Activated gamma-delta T cell treated with Interleukin-2 at 50 U/mL for 16 hours (primary cell): ENCODE measurements at regions not wholly inside any gene's neighbourhood (a gene's known extent, or its start where the extent isn't known, plus 50 kb on each side); places are given as distances from the start of the nearest gene placed in this dataset.
"Not testable (repeated sequence)": the region's sequence is repeated elsewhere in the genome, so short reads cannot be mapped to it uniquely, and the experiment has no call there.

Experiments
- DNase-seq: peaks from one replicate; pipeline ENCODE4 v3.0.0-alpha.2; 2020

DNA sequence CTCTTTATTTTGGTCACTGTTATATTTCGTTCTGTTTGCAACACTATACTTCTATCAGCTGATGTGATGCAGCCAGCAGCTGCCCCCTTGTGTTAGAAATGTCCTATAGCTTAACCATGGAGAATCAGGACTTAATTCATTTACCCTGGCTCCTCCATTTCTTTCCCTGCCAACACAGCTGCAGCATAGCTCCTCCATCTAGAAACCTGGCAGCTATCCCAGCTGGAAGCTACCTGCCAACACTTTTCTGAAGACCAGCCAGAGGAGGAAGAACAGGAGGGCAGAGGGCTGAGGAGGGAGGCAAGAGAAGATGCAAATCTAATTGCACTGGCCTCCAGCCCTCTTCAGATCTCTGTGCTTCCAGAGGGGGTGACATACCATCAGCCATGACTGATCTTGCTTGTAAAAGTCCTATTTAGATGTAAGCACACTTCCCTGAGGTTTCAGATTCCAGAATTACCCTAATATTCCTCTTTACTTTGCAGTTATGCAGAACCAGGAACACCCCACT, 156.8 kb upstream of the TMEM260 start:
- no peak for DNase-seq

DNA sequence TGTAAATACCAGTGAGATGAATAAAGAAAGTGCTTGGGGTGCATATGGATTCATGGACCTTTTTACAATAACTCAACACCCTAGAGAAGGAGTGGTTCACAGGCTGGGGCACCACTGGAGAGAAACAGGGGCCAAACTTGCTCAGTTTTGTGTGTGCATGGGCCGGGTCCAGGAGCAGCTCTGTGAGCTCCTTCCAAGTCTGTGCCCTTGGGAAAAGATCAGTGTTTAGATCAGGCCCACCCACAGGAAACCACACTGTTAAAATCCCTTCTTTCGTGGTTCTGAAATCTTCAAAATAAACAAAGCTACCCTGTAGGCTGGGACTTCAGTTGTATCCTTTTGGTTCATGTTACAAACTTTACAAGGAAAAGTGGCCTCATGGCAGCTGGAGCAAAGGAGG, 156.1 kb upstream of the TMEM260 start:
- DNase-seq, result no peak

- no peak for DNase-seq
Measured at GRCh38 chr14:56431013-56431412, 148.6 kb upstream of the TMEM260 start.

- DNase-seq, result no peak
Measured at GRCh38 chr14:56449670-56450213, 129.9 kb upstream of the TMEM260 start.

DNA sequence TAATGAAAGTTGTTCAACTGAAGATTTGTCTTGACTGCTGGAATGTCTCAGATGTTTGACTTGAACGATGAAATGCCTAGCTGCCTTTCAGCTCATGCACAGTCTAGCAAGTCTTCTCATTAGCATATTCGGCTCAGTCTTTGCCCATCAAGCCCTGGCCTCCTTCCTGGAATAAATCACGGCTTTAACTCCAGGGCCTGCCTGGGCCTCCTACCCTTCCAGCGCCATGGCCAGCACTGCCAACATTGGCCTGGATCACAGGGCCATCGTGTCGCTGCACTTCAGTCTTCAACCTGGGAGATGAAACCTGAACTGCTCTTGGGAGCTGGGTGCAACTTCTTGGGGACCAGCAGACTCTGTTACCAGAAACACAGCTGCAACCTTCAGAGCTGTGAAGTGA, 126.7 kb upstream of the TMEM260 start:
- no peak for DNase-seq

- DNase-seq, result not testable (repeated sequence)
Measured at GRCh38 chr14:56454680-56455079, 124.9 kb upstream of the TMEM260 start.

DNA sequence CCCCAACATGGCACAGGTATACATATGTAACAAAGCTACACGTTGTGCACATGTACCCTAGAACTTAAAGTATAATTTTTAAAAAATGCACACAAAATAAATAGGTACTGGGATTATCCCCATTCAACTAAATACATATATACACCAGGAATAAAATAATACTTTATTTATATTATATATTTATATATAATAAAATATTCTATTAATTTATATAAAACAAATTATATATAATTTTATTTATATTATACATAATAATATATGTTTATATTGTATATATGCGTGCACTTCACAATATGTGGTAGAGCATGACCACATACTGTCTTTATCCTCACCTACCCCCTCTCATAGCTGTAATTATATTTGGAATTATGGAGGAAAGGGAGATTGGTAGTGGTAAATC, 119.1 kb upstream of the TMEM260 start:
- no peak for DNase-seq

DNA sequence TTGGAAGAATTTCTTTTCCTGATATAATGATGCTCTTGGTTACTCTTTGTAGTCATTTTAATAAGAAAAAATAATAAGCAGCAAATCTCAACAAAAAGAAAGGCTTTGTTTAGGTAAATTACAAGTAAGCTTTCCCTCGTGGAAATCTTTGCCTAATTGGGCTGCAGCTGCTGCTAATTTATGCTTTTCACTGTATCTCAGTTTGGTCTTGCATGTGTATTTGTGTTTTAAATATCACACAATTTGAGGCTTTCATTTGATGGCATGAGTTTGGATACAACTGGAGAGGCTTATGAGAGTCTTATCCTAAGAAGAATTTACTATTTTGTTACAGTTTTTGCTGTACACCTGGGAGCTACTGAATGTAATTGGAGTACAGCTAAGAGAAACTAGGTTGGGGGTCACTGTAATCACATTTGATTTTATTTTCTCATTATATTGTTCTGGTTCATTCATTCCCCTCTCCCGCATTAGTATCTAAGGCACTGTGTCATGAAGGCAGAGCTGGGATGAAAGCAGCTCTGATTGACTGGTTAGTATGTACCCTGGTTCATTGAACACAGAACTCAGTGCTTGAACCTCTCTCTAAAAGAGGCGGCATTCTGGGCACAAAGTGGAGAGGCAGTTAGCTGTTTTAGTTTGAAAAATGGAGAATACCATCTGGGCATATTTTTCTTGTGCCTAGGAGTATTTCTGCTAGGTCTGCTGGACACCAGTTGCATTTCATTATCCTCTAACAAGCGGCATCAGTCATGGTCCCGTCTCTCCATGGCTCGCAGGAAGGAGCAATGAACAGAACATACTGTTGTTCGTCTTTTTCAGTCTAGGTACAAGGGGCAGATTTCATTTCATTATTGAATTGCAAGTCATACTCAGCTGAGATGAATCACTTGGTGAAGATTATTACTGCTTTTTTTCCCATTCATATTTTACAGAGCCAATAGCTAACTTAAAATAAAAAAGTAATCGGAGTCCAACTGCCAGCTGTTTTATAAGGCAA, 118.0 kb upstream of the TMEM260 start:
- no peak for DNase-seq

- DNase-seq, result no peak
Measured at GRCh38 chr14:56463271-56463890, 116.2 kb upstream of the TMEM260 start.

DNA sequence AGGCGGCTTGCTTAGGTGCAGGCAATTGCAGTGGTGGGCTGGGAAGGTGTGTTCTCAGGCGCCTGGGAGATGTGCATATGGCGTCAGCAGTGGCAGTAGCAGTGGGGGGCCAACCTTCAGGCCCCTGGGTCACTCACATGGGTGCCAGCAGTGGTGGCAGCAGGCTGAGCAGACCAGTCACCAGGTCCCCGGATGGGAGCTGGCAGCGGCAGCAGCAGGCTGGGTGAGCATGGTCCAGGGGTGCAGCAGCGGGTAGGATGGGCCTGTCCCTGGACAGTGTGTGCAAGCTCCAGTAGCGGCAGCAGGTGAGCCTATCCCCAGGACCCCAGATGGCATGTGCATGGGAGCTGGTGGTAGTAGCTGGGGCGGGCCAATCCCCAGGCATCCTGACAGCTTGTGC, 108.5 kb upstream of the TMEM260 start:
- no peak for DNase-seq

DNA sequence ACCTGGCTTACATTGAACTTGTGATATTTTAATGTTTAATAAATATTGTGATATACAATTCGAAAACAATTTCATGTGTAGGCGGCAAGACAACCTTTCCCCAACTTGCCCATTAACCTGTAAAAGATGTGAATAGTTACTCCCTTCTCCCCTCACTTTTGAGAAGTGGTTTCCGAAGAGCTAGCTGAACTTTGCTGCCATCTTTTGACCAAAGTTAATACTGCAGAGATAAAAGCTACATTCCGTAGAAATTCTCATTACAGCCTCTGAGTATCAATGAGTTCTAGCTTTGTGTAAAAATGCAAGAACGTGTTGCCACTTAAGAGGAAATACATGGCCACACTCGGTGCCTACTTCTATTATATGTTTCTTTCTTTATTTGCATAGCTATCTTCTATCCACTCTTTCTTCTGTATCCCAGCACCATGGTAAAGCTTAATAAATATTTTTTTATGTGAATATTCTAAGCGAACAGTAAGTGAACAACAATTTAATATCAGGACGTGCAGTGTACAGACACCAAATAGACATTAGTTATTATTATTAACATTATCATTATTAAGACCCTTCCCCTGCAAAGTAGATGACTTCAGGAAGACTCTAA, 105.1 kb upstream of the TMEM260 start:
- DNase-seq, result no peak

GRCh38 chr14:56482310-56482911, 97.2 kb upstream of the TMEM260 start:
- DNase-seq, result no peak

DNA sequence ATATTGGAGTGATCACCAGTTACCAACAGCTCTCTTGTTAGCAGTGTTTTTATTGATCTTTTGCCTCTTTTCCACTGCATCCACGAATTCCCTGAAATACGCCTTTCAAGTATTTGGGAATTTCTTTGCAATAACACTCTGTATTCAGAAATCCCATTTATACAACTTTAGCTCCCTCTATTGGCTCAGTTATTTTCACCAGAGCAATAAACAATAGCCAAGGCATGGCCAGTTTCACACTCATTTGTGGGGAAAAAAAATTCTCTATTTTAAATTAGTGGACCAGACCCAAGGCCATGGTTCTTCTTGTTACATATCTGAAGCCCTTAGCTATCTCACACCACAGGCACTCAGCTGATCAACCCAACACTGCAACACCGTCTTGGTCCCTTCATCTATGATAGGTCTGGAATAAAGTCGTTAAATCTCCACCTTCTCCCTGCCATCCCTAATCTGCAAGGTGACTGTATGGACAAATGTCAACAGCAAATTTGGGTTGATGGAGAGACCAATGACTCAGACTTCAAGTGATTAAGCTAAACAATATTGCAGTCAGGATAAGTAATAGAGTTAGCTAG, 92.4 kb upstream of the TMEM260 start:
- no peak for DNase-seq

DNA sequence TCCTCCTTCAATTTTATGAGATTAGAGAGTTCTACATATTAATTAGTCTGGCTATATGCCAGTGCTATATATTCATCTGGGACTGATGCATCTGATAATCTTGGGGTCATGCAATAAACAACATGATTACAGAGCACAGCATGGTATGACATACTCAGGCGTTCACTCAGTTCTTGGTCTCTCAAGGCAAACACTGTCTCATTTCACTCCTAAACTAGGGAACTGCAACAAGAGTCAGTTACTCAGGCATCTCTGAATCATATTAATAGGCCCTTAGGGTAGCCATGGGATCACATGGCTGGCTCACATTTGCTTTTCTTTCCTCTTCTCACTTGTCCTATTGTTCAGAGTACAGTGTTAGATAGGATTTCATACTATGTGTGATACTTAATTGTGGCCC, 91.8 kb upstream of the TMEM260 start:
- DNase-seq, result no peak

DNA sequence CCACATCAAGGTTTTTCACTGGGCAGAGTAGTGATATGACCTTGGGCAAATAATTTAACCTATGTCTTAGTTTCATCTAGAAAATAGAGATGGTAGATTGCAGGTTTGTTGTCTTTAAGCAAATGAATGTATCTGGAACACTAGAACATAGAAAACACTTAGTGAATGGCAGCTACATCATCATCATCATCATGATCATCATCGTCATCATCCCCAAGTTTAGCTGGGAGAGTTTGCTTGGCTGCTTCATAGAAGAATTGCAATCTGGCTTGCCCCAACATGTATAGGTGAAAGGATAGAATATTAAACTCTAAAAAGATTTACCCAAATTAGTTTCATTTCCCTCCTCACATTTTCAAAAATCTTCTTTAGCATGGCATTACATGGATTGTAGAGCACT, 91.3 kb upstream of the TMEM260 start:
- no peak for DNase-seq

GRCh38 chr14:56490379-56490778, 89.2 kb upstream of the TMEM260 start:
- DNase-seq, result no peak

DNA sequence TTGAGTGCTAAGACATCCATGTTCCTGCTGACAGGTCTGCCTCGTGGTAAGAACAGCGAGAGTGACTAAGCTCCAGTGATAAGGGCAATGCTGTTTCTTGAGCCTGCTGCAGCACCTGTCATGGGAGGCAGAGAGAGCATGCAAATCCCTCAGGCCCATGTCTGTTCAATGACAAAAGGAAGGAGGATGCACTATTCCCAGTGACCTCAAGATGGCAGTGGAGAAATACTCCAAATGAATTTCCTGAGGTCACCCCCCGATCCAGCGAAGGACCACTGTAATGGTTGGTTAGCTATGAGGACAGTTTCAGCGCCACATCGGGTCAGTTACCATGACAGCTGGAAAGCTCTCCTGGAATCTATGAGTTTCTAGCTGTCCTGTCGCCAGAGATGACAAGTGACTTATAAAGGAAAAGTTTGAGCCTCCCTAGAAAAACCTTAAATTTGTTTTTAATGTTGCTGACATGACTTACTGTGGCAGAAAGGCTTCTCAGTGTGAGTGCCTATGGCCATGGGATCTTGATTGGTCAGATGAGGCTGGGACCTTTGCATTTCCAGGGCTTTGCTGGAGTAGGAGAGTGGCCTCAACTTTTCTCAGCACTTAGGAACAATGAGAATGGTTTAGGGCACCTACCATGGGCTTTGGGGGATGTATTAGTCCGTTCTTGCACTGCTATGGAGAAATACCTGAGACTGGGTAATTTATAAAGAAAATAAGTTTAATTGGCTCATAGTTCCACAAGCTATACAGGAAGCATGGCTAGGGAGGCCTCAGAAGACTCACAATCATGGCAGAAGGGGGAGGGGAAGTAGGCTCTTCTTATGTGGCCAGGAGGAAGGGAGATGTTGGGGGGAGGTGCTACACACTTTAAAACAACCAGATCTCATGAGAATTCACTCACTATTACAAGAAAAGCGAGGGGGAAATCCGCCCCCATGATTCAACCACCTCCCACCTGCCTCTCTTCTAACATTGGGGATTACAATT, 88.0 kb upstream of the TMEM260 start:
- peak; percentile 19 for DNase-seq

DNA sequence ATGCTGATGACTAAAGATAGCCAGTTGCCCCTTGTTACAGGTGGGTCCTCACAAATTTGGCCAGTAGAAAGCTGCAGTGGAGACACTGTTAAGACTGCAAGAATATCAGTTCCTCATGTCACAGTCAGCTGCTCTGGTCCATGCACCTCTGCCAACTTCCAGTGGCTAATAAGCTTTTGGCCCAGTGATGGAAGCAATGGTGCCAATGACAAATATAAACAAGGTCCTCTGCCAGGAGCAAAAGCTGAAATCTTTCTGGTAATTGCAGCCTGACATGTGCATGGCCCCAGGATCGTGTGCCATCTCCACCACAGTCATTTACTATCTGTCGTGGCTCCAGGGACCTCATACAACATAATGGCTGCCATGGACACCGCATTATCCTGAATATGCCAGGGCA, 85.4 kb upstream of the TMEM260 start:
- DNase-seq, result no peak

DNA sequence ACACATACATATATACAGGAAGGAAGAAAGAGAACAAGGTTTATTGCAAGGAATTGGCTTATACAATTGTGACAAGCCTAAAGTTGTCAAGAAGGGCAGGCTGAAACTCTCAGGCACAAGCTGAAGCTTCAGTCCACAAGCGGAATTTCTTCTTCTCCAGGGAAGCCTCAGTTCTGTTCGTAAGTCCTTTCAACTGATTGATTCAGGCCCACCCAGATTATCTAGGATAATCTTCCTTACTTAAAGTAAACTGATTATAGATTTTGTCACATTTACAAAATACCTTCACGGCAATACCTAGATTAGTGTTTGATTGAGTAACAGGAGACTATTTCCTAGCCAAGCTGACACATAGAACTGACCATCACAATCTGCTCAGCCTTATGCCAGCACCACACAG, 81.5 kb upstream of the TMEM260 start:
- no peak for DNase-seq

- no peak for DNase-seq
Measured at GRCh38 chr14:56501909-56502530, 77.6 kb upstream of the TMEM260 start.

DNA sequence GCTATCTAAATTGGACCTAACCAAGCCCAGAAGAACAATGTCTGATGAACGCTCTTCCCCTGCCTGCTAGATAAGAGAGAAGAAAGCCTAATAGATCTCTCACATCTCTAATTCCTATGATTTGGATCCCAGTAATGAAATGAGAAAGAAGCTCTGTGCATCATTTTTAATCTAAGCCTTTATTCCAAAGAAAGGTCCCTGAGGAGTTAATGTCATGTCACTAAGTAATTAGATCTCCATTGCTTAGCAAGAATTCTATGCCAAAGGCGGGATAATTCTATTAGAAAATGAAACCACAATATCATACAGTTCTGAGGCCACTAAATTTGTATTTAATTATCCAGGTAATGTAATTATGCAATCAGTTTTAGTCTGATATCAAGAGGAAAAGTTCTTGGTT, 74.2 kb upstream of the TMEM260 start:
- no peak for DNase-seq
